ENCODE measurements at regions not wholly inside any gene's neighbourhood (a gene's known extent, or its start where the extent isn't known, plus 50 kb on each side); places are given as distances from the start of the nearest gene placed in this dataset.

- BruUV-seq (replicated peaks) = no TSS peak
- Histone ChIP-seq H3K27me3 (ENCODE audit: control insufficient read depth in 1 of 2, insufficient read depth in 2 of 2, low read length in 2 of 2) (peaks cover 2 to 17% of the 10 kb centered on the region in 2 experiments; a peak in 2 of 5 replicates), H3K4me2 (ENCODE audit: low read depth, low read length) (no peak overlapping the region), H2AFZ (ENCODE audit: low read length) (no peak overlapping the region), H3K79me2 (ENCODE audit: insufficient read depth, low read length) (no peaks in the 10 kb centered on the region), H3K9me3 (ENCODE audit: low read length) (no peaks in the 10 kb centered on the region), H3K27ac (ENCODE audit: extremely low read length, insufficient read depth, low read length) (no peak overlapping the region), H3K36me3 (replicated peaks in 1 of 2; ENCODE audit: control insufficient read depth in 1 of 2, insufficient read depth in 2 of 2, low read length in 2 of 2) (no peaks in the 10 kb centered on the region), H3K9ac (ENCODE audit: insufficient read depth, low read depth, low read length) (no peak overlapping the region), H4K20me1 (ENCODE audit: insufficient read depth, low read length) (no peaks in the 10 kb centered on the region), H3K4me1 (ENCODE audit: insufficient read depth, low read length) (peaks cover 77% of the 10 kb centered on the region), H3K4me3 (replicated peaks in 1 of 3; ENCODE audit: insufficient read depth in 1 of 3, low read depth in 2 of 3, low read length in 3 of 3) (no peak overlapping the region)
- WGBS (ENCODE audit: low lambda C conversion rate) = 78% methylated on average over 6 of the region's 6 CpGs
- CTCF ChIA-PET (ENCODE audit: low intra/inter-chr PET ratio, low total read pairs) = no interaction called here
- intact Hi-C loops (cut with micrococcal nuclease; ENCODE audit: unreplicated experiment) (no loop called here), in situ Hi-C loops (cut with HindIII; ENCODE audit: extremely low pct_ligation_motif_present, low pct_unique_long_range_greater_than_20kb) (no loop called here)
- ATAC-seq = no peak
- no peak for FAIRE-seq
- TF ChIP-seq ZNF768 (CRISPR knock-in tag; IDR thresholded peaks at IDR 0.05) = peak; percentile 93
- TF ChIP-seq, protein P1, sequence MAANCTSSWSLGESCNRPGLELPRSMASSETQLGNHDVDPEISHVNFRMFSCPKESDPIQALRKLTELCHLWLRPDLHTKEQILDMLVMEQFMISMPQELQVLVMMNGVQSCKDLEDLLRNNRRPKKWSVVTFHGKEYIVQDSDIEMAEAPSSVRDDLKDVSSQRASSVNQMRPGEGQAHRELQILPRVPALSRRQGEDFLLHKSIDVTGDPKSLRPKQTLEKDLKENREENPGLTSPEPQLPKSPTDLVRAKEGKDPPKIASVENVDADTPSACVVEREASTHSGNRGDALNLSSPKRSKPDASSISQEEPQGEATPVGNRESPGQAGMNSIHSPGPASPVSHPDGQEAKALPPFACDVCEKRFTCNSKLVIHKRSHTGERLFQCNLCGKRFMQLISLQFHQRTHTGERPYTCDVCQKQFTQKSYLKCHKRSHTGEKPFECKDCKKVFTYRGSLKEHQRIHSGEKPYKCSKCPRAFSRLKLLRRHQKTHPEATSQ (CRISPR knock-in tag; IDR thresholded peaks at IDR 0.05; ENCODE audit: borderline replicate concordance) = no peak
- DNase-seq (ENCODE audit: low spot score) = no peak
- POLR2A ChIA-PET = no interaction called here
Measured at GRCh38 chr11:45393334-45393733, 107.2 kb upstream of the SYT13 start.

- FAIRE-seq = no peak
- Histone ChIP-seq H3K9ac (ENCODE audit: insufficient read depth, low read depth, low read length) (no peak overlapping the region), H4K20me1 (ENCODE audit: insufficient read depth, low read length) (no peaks in the 10 kb centered on the region), H3K36me3 (replicated peaks in 1 of 2; ENCODE audit: control insufficient read depth in 1 of 2, insufficient read depth in 2 of 2, low read length in 2 of 2) (no peaks in the 10 kb centered on the region), H3K4me3 (replicated peaks in 1 of 3; ENCODE audit: insufficient read depth in 1 of 3, low read depth in 2 of 3, low read length in 3 of 3) (no peak overlapping the region), H3K4me1 (ENCODE audit: insufficient read depth, low read length) (peaks cover 77% of the 10 kb centered on the region), H2AFZ (ENCODE audit: low read length) (no peak overlapping the region), H3K9me3 (ENCODE audit: low read length) (no peaks in the 10 kb centered on the region), H3K27me3 (ENCODE audit: control insufficient read depth in 1 of 2, insufficient read depth in 2 of 2, low read length in 2 of 2) (peaks cover 2 to 17% of the 10 kb centered on the region in 2 experiments; a peak in 2 of 5 replicates), H3K4me2 (ENCODE audit: low read depth, low read length) (no peak overlapping the region), H3K79me2 (ENCODE audit: insufficient read depth, low read length) (no peaks in the 10 kb centered on the region), H3K27ac (ENCODE audit: extremely low read length, insufficient read depth, low read length) (no peak overlapping the region)
- POLR2A ChIA-PET = no interaction called here
- DNase-seq (ENCODE audit: low spot score) = no peak
- in situ Hi-C loops (cut with HindIII; ENCODE audit: extremely low pct_ligation_motif_present, low pct_unique_long_range_greater_than_20kb) (no loop called here), intact Hi-C loops (cut with micrococcal nuclease; ENCODE audit: unreplicated experiment) (no loop called here)
- CTCF ChIA-PET (ENCODE audit: low intra/inter-chr PET ratio, low total read pairs) = no interaction called here
- TF ChIP-seq ZSCAN31 (CRISPR knock-in tag; IDR thresholded peaks at IDR 0.05; ENCODE audit: low read depth) (no peak), ZEB1 (IDR thresholded peaks at IDR 0.05; ENCODE audit: insufficient replicate concordance, low read depth) (no peak)
- TF ChIP-seq, protein P2, sequence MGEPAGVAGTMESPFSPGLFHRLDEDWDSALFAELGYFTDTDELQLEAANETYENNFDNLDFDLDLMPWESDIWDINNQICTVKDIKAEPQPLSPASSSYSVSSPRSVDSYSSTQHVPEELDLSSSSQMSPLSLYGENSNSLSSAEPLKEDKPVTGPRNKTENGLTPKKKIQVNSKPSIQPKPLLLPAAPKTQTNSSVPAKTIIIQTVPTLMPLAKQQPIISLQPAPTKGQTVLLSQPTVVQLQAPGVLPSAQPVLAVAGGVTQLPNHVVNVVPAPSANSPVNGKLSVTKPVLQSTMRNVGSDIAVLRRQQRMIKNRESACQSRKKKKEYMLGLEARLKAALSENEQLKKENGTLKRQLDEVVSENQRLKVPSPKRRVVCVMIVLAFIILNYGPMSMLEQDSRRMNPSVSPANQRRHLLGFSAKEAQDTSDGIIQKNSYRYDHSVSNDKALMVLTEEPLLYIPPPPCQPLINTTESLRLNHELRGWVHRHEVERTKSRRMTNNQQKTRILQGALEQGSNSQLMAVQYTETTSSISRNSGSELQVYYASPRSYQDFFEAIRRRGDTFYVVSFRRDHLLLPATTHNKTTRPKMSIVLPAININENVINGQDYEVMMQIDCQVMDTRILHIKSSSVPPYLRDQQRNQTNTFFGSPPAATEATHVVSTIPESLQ (CRISPR knock-in tag; conservative IDR thresholded peaks at IDR 0.05) = no peak
- no TSS peak for BruUV-seq (replicated peaks)
- WGBS (ENCODE audit: low lambda C conversion rate) = 73% methylated on average over 12 of the region's 12 CpGs
- no peak for ATAC-seq
Measured at GRCh38 chr11:45392591-45393091, 106.5 kb upstream of the SYT13 start.
